Neural cell (in vitro differentiated cells): ENCODE measurements at regions not wholly inside any gene's neighbourhood (a gene's known extent, or its start where the extent isn't known, plus 50 kb on each side); places are given as distances from the start of the nearest gene placed in this dataset.
"Not testable (repeated sequence)": the region's sequence is repeated elsewhere in the genome, so short reads cannot be mapped to it uniquely, and the experiment has no call there.

Source experiments
- H2AFZ ChIP-seq: fragments of 200-600, 300-800 bp; sonication (generic), shearing (Covaris generic); 2 replicates; pipeline ENCODE4 v1.6.0; 2014; ENCODE audit warnings: low read depth, mild to moderate bottlenecking, antibody characterized with exemption, low read length, moderate library complexity
- H3F3A ChIP-seq: fragments of 200-600 bp; shearing (Covaris generic); 2 replicates; pipeline ENCODE4 v1.6.1; 2016; ENCODE audit warnings: mild to moderate bottlenecking, moderate library complexity, mixed read lengths, antibody characterized with exemption, low read length; ENCODE audit not compliant: insufficient read depth, poor library complexity, severe bottlenecking
- H3K27ac ChIP-seq: fragments of 200-600, 300-800 bp; sonication (generic), shearing (Covaris generic); 2 replicates; pipeline ENCODE4 v1.5.1; 2014; ENCODE audit warnings: mild to moderate bottlenecking, low read length, moderate library complexity
- H3K27me3 ChIP-seq: fragments of 300-800, 200-600 bp; sonication (generic), shearing (Covaris generic); 2 replicates; pipeline ENCODE4 v1.6.0; 2014; ENCODE audit warnings: mild to moderate bottlenecking, low read depth, low read length, moderate library complexity; ENCODE audit not compliant: insufficient read depth
- H3K36me3 ChIP-seq: fragments of 300-800, 200-600 bp; sonication (generic), shearing (Covaris generic); 2 replicates; pipeline ENCODE4 v1.5.1; 2014; ENCODE audit warnings: mild to moderate bottlenecking, antibody characterized with exemption, low read length, moderate library complexity; ENCODE audit not compliant: insufficient read depth
- H3K4me2 ChIP-seq: fragments of 300-800, 200-600 bp; sonication (generic), shearing (Covaris generic); 2 replicates; pipeline ENCODE4 v1.6.0; 2014; ENCODE audit warnings: mild to moderate bottlenecking, low read length
- H3K4me3 ChIP-seq: fragments of 300-800, 200-600 bp; sonication (generic), shearing (Covaris generic); 2 replicates; pipeline ENCODE4 v1.5.1; 2014; ENCODE audit warnings: mild to moderate bottlenecking, low read length, moderate library complexity
- H3K79me2 ChIP-seq: fragments of 200-600 bp; shearing (Covaris generic); replicated peaks from 2 replicates; pipeline ENCODE4 v1.6.0; 2014; ENCODE audit warnings: mild to moderate bottlenecking, low read length, moderate library complexity; ENCODE audit not compliant: insufficient read depth
- H3K9ac ChIP-seq: fragments of 300-800, 200-600 bp; sonication (generic), shearing (Covaris generic); 2 replicates; pipeline ENCODE4 v1.6.1; 2016; ENCODE audit warnings: mild to moderate bottlenecking, low read length, mixed read lengths
- H3K9me2 ChIP-seq: fragments of 200-600 bp; shearing (Covaris generic); 2 replicates; pipeline ENCODE4 v1.6.1; 2016; ENCODE audit warnings: mild to moderate bottlenecking, low read length, mixed read lengths; ENCODE audit not compliant: insufficient read depth
- H3K9me3 ChIP-seq: fragments of 200-600, 300-800 bp; sonication (generic), shearing (Covaris generic); 2 replicates; pipeline ENCODE4 v1.6.1; 2016; ENCODE audit warnings: mild to moderate bottlenecking, mixed run types, low read length, moderate library complexity, mixed read lengths
- H4K20me1 ChIP-seq: fragments of 200-600 bp; shearing (Covaris generic); 2 replicates; pipeline ENCODE4 v1.6.1; 2016; ENCODE audit warnings: mild to moderate bottlenecking, mixed run types; ENCODE audit not compliant: insufficient read depth
- EP300 ChIP-seq: fragments of 450-650 bp; conservative IDR thresholded peaks from 2 replicates; pipeline ENCODE4 v1.6.1; 2014; ENCODE audit warnings: antibody characterized with exemption, mild to moderate bottlenecking, moderate library complexity; ENCODE audit not compliant: poor library complexity, severe bottlenecking
- EZH2 ChIP-seq: fragments of 200-600, 300-800 bp; shearing (Covaris generic), sonication (generic); IDR thresholded peaks from 2 replicates; pipeline ENCODE4 v1.6.1; 2014; ENCODE audit warnings: antibody characterized with exemption, low read length, borderline replicate concordance, mild to moderate bottlenecking; ENCODE audit not compliant: insufficient read depth, poor library complexity, severe bottlenecking
- MXI1 ChIP-seq: fragments of 450-650 bp; conservative IDR thresholded peaks from 2 replicates; pipeline ENCODE4 v1.6.1; 2014; ENCODE audit warnings: antibody characterized with exemption, mild to moderate bottlenecking; ENCODE audit not compliant: poor library complexity, severe bottlenecking
- POLR2AphosphoS5 ChIP-seq: IDR thresholded peaks from 2 replicates; pipeline ENCODE4 v1.6.1; 2012
- SMC3 ChIP-seq: fragments of 450-650 bp; conservative IDR thresholded peaks from 2 replicates; pipeline ENCODE4 v1.6.1; 2014; ENCODE audit warnings: antibody characterized with exemption, mild to moderate bottlenecking, moderate library complexity; ENCODE audit not compliant: poor library complexity
- TF ChIP-seq, protein P1 (sequence below): fragments of 450-650 bp; IDR thresholded peaks from 2 replicates; pipeline ENCODE4 v1.5.1; 2014; ENCODE audit warnings: antibody characterized with exemption, mild to moderate bottlenecking, moderate library complexity; ENCODE audit not compliant: poor library complexity, severe bottlenecking
- TF ChIP-seq, protein P2 (sequence below): IDR thresholded peaks from 2 replicates; pipeline ENCODE4 v1.6.1; 2012; ENCODE audit warnings: borderline replicate concordance

DNA sequence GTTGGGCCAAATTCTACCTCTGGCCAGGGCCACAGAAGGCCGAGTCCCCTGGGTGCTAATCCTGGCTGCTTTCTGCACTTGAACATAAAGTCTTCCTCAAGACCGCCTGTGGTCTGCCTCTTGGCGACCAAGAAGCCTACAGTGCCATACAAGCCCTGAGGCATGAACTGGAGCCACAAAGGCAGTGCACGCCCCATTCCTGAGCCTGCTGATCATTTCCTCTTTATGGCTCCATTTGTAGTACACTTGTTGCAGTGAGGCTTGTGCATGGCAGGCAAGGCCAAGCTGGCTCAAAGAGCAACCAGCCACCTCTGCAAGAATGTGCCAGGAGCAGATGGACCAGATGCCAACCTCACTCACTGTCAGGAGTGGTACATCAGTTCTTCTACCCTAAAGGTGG, 636.1 kb upstream of the DEFB115 start:
- not testable (repeated sequence) for H3K9ac ChIP-seq, H4K20me1 ChIP-seq, H3K36me3 ChIP-seq, H3K9me2 ChIP-seq, H3K27me3 ChIP-seq, H3K9me3 ChIP-seq, H3F3A ChIP-seq, H3K4me3 ChIP-seq, H3K27ac ChIP-seq, H3K79me2 ChIP-seq, H2AFZ ChIP-seq, H3K4me2 ChIP-seq

DNA sequence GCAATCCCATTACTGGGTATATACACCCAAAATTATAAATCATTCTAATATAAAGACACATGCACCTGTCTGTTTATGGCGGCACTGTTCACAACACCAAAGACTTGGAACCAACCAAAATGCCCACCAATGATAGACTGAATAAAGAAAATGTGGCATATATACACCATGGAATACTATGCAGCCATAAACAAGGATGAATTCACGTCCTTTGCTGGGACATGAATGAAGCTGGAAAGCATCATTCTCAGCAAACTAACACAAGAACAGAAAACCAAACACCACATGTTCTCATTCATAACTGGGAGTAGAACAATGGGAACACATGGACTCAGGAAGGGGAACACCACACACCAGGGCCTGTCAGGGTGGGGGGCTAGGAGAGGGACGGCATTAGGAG, 633.2 kb upstream of the DEFB115 start:
- H3K27ac ChIP-seq, H3K4me2 ChIP-seq, H3K36me3 ChIP-seq, H3K79me2 ChIP-seq, H3K9me2 ChIP-seq, H3F3A ChIP-seq, H2AFZ ChIP-seq, H3K27me3 ChIP-seq, H3K9ac ChIP-seq, H4K20me1 ChIP-seq, H3K9me3 ChIP-seq, H3K4me3 ChIP-seq: not testable (repeated sequence)

DNA sequence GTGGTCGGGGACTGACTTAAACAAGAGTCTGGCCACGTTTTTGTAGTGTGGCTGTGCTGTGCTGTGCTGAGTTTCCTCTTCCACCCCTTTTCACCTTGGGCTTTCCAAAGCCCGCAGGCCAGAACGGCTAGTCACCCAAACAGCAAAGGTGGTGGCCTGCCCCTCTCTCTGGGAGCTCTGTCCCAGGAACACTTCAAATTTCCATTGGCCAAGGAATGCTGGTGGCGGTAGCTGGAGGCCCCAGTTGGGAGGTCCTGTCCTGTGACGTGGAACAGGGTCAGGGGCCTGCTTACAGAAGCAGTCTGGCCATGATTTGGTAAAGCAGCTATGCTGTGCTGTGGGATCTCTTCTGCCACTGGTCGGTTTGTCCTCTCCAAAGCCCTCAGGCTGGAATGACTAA, 628.1 kb upstream of the DEFB115 start:
- not testable (repeated sequence) for H3K27ac ChIP-seq, H3K9me3 ChIP-seq, H3K4me3 ChIP-seq, H3K27me3 ChIP-seq, H3K79me2 ChIP-seq, H3K36me3 ChIP-seq, H2AFZ ChIP-seq, H3K9ac ChIP-seq, H3F3A ChIP-seq, H3K9me2 ChIP-seq, H4K20me1 ChIP-seq, H3K4me2 ChIP-seq

DNA sequence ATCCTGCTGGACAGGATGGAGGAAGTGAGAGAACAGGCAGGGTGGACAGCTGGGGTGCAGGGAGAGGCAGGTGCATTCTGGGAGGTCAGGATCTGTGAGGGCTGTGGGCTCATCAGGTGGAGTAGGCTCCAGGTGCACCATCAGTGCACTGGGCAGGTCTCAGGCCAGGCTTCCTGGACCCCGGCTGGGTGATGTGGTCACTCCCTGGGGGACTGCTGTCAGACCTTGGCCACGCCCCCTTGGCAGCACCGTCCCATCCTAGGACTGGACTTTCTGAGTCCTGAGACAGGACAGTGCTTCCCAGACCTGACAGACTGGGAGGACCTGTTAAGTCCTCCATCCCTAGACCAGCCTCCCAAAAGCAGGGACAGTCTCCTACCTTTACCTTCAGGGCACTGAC, 626.7 kb upstream of the DEFB115 start:
- no peaks in the 10 kb centered on the region for H3F3A ChIP-seq
- H4K20me1 ChIP-seq = no peaks in the 10 kb centered on the region
- no peaks in the 10 kb centered on the region for H3K9me2 ChIP-seq
- H3K79me2 ChIP-seq = no peaks in the 10 kb centered on the region
- H3K27ac ChIP-seq = no peak overlapping the region
- TF ChIP-seq SMC3 (no peak), MXI1 (no peak), EZH2 (no peak), POLR2AphosphoS5 (no peak), EP300 (no peak)
- TF ChIP-seq, protein P1, sequence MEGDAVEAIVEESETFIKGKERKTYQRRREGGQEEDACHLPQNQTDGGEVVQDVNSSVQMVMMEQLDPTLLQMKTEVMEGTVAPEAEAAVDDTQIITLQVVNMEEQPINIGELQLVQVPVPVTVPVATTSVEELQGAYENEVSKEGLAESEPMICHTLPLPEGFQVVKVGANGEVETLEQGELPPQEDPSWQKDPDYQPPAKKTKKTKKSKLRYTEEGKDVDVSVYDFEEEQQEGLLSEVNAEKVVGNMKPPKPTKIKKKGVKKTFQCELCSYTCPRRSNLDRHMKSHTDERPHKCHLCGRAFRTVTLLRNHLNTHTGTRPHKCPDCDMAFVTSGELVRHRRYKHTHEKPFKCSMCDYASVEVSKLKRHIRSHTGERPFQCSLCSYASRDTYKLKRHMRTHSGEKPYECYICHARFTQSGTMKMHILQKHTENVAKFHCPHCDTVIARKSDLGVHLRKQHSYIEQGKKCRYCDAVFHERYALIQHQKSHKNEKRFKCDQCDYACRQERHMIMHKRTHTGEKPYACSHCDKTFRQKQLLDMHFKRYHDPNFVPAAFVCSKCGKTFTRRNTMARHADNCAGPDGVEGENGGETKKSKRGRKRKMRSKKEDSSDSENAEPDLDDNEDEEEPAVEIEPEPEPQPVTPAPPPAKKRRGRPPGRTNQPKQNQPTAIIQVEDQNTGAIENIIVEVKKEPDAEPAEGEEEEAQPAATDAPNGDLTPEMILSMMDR = no peak
- TF ChIP-seq, protein P2, sequence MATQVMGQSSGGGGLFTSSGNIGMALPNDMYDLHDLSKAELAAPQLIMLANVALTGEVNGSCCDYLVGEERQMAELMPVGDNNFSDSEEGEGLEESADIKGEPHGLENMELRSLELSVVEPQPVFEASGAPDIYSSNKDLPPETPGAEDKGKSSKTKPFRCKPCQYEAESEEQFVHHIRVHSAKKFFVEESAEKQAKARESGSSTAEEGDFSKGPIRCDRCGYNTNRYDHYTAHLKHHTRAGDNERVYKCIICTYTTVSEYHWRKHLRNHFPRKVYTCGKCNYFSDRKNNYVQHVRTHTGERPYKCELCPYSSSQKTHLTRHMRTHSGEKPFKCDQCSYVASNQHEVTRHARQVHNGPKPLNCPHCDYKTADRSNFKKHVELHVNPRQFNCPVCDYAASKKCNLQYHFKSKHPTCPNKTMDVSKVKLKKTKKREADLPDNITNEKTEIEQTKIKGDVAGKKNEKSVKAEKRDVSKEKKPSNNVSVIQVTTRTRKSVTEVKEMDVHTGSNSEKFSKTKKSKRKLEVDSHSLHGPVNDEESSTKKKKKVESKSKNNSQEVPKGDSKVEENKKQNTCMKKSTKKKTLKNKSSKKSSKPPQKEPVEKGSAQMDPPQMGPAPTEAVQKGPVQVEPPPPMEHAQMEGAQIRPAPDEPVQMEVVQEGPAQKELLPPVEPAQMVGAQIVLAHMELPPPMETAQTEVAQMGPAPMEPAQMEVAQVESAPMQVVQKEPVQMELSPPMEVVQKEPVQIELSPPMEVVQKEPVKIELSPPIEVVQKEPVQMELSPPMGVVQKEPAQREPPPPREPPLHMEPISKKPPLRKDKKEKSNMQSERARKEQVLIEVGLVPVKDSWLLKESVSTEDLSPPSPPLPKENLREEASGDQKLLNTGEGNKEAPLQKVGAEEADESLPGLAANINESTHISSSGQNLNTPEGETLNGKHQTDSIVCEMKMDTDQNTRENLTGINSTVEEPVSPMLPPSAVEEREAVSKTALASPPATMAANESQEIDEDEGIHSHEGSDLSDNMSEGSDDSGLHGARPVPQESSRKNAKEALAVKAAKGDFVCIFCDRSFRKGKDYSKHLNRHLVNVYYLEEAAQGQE = no peak
- H3K36me3 ChIP-seq = no peaks in the 10 kb centered on the region
- no peak overlapping the region for H3K4me2 ChIP-seq
- H3K9ac ChIP-seq = no peak overlapping the region
- no peaks in the 10 kb centered on the region for H3K27me3 ChIP-seq
- H2AFZ ChIP-seq = no peak overlapping the region
- no peak overlapping the region for H3K4me3 ChIP-seq
- H3K9me3 ChIP-seq = no peaks in the 10 kb centered on the region

DNA sequence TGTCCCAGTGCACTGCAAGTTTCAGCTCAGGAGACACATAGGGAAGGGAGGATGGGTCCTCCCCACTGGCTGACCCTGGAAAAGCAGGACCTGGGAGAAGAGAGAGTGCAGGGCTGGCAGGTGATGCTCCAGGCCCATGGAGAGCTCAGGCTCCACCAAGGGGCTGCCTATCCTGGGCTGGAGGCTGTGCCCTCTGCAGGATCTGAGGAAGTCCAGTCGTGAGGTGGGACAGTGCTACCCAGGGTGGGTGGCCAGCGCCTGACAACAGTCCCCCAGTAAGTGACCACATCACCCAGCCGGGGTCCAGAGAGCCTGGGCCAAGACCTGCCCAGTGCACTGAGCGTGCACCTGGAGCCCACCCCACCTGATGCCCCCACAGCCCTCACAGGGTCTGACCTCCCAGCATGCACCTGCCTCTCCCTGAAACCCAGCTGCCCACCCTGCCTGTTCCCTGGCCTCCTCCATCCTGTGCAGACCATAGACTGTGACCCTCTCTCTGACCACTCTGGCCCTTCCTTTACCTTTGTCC, 626.1 kb upstream of the DEFB115 start:
- H3K27ac ChIP-seq, H3K79me2 ChIP-seq, H3K9ac ChIP-seq, H3K36me3 ChIP-seq, H3K4me2 ChIP-seq, H2AFZ ChIP-seq, H3K27me3 ChIP-seq, H4K20me1 ChIP-seq, H3K4me3 ChIP-seq, H3K9me3 ChIP-seq, H3F3A ChIP-seq, H3K9me2 ChIP-seq: not testable (repeated sequence)

DNA sequence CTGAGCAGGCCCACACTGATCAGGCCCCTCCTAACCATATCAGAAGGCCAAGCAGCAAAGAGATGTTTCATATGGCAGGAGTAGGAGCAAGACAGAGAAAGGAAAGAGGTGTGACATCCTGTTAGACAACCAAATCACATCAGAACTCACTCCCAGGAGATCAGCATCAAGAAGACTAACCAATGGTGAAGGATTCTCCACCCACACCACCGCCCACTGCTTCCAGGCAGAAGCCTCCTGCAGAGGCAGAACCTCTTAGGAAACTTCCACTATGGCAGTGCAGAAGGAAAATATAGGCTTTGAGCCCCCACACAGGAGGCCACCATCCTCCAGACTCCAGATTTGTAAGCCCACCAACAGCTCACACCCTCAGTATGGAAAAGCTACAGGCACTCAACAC, 624.7 kb upstream of the DEFB115 start:
- H3K4me3 ChIP-seq, H3K79me2 ChIP-seq, H4K20me1 ChIP-seq, H3F3A ChIP-seq, H3K9me2 ChIP-seq, H2AFZ ChIP-seq, H3K4me2 ChIP-seq, H3K27me3 ChIP-seq, H3K9ac ChIP-seq, H3K9me3 ChIP-seq, H3K27ac ChIP-seq, H3K36me3 ChIP-seq: not testable (repeated sequence)
